Activated CD4-positive, alpha-beta T cell treated with anti-CD3 and anti-CD28 coated beads, Interleukin-10, Interleukin-2, amounts not matched to agents 100 ng/mL and 50 ng/mL, durations not matched to agents 16 hours and 8 hours (primary cell): ENCODE measurements at regions not wholly inside any gene's neighbourhood (a gene's known extent, or its start where the extent isn't known, plus 50 kb on each side); places are given as distances from the start of the nearest gene placed in this dataset.

Experiments used
- DNase-seq: peaks from one replicate; pipeline ENCODE4 v3.0.0-alpha.2; 2020

GRCh38 chr9:129351642-129352145 lies 173.6 kb upstream of the IER5L start:
- DNase-seq = no peak

- DNase-seq = no peak
Observed at GRCh38 chr9:129351058-129351641, 173.1 kb upstream of the IER5L start.

DNA sequence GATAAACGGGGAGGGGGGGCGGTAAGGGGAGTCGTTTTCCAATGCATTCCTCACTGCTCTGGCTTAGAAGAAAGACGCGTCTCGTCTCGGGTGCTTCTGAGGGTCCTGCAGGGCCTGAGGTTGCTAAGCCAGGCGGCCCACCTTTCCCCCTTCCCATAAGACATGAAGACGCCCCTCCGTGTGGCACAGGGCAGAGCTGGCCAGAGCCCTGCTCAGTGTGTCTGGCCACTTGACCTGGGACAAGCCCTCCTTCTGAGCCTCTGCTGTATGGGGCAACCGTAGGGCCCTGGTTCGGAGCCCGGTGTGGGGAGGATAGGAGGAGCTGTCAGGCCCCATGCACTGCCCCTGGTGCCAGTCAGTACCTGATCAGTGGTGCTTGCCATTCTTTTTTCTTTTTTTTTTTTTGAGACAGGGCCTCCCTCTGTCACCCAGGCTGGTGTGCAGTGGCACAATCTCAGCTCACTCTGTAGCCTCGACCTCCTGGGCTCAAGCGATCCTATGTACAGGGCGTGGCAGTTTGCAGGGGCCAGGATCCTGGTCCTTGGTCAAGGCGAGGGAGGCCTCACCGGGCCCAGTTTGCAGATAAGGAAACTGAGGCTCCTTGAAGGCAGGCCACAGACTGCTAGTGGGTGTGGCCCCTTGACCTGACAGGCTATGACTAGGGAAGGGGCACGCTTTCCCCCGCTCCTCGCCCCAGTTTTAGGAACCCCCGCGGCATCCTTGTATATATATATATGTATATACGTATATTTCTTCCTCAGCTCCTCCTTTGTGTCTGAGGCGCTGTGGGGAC lies 172.3 kb upstream of the IER5L start:
- DNase-seq = no peak

DNA sequence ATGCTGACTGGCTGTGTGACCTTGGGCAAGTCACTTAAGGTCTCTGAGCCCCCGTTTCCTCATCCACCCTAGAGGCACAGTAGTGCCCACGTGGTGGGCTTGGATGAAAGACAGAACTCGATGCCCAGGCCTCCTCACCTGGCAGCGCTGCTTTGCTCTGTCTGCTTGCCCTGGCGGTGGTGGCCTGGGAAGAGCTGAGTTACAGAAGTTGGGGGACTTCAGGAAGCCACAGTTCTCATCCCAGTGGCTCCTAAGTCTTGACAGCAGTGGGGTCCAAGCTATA lies 171.5 kb upstream of the IER5L start:
- DNase-seq = no peak

- DNase-seq = no peak
Observed at GRCh38 chr9:129348890-129349664, 171.0 kb upstream of the IER5L start.

DNA sequence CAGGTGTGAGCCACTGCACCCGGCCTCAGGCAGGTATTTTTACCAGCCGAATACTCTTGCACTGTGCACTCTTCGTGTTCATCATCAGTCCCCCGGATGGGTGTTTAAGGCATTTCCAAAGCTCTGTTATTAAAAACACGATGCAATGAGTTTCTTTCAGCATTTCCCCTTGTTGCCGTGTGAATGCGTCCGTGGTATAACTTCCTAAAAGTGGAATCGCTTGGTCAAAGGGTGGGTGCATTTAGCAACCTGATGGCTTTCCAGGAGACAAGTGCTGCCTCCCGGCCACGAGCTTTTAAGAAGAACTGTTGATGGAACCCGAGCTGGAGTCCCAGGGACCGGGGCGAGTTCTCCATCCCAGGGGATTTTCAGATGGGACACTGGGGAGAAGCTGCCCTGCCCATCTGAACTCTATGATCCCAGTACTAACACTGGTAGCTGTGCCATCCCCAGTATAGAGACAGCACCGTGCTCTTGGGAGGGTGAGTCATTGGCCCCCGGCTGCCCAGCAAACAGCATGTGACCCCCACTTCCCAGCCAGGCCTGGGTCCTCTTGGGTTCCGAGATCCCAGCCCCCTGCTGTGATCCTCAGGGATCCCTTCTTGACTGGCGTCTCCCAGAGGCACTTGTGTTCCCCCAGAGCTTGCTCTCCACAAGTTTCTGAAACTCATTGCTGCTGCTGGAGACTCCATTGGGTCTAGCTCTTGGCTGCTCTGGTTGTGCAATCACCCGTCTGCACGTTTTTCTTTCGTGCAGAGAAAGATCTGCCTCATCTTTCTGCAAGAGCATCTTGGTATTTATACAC lies 169.5 kb upstream of the IER5L start:
- no peak for DNase-seq

- no peak for DNase-seq
Observed at GRCh38 chr9:129346046-129346445, 168.0 kb upstream of the IER5L start.

DNA sequence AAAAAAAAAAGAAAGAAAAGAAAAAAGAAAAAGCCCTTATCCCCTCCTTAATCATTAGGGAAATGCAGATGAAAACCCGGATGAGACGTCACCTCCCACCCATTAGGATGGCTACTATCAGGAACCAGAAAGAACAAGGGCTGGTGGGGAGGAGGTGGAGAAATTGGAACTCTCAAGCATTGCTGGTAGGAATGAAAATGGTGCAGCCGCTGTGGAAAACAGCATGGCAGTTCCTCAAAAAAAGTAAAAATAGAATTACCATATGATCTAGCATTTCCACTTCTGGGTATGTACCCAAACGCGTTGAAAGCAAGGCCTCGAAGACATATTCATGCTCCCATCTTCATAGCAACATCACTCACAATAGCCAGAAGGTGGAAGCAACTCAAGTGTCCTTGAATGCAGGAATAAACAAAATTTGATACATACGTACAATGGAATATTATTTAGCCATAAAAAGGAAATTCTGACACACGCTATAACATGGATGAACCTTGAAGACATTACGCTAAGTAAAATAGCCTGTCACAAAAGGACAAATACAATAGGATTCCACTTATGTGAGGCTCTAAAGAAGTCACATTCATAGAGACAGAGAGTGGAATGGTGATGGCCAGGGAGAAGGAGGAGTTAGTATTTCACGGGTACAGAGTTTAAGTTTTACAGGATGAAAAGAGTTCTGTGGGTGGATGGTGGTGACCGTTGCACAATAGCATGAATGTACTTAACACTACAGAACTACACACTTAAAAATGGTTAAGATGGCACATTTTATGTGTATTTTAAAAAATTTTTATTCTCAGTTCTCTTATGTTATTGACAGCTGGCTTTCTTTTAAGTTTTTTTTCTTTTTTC lies 166.8 kb upstream of the IER5L start:
- DNase-seq = no peak

DNA sequence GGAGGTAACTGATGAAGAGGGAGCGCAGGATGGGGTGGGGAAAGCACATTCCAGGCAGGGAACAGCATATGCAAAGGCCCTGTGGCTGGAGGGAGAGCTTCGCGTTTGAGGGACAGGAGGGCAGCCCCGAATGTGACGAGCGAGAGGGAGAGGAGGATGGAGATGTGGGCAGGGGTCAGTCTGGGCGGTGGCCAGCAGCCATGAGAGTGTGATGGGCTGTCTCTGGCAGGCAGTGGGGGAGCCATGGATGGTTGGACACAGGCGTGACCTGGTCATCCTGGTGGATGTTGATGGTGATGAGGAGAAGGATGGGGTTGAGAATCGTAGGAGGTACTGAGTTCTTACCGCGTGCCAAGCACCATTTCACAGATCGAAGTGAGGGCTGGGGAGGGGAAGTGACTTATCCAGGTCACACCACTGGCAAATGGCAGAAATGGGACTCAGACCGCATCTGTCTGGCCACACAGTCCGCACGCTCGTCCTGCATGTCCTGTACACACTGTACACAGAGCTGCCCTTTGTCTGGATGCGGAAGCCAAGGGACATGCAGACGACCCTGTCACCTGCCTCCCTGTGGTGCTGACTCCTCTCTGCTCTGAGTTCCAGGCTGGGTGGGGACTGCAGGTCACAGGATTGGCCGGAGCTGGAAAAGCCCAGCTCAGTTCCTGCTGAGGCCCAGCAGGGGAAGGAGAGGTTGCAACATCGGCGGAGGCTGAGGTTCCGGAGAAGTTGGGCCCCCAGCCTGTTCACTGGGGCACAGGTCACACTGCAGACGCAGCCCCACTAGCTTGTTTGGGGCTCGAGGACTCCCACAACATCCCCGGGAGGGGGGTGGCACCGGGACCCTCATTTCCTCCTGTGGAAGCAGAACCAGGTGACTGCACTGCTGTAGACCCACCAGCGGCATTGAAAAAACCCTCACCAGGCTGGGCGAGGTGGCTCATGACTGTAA lies 165.6 kb upstream of the IER5L start:
- DNase-seq = no peak

- DNase-seq = no peak
Observed at GRCh38 chr9:129342591-129343423, 164.7 kb upstream of the IER5L start.

- DNase-seq = no peak
Observed at GRCh38 chr9:129341987-129342348, 163.9 kb upstream of the IER5L start.

DNA sequence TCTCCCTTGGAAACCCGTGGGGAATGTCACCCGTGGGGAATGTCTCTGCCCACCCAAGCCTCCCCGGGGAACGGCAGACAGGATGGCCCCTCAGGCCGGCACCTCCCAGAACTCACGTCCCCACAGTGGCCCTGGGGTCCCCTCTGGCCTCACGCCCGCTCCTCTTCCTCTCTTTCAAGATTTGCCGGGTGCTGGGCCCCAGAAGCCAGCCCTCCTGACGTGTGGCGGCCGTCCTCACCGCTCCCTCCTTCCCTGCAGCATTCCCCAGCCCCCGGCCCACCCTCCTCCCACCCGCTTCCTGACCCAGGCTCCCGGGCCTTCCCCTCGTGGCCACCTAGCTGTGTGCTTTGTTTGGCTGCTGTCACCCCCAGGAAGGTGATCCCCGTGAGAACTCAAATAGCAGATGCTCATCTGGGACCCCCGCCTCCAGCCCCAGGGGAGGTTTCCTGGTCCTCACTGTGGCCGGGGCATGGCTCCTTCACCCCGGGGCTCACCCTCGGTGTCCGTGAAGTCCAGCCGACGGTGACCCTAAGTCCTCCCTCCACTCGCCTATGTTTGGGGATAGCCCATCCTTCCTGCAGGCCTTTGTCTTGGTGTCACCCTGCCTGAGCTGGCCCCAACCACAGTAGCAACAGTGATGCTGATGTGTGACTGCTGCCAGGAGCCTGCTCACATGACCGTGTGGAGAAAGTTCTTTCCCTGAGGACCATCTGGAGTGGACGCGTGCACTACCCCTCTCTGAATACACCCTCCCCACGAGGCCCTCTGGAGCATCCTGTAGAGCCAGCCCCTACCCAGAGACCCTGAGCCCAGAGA lies 163.3 kb upstream of the IER5L start:
- no peak for DNase-seq

DNA sequence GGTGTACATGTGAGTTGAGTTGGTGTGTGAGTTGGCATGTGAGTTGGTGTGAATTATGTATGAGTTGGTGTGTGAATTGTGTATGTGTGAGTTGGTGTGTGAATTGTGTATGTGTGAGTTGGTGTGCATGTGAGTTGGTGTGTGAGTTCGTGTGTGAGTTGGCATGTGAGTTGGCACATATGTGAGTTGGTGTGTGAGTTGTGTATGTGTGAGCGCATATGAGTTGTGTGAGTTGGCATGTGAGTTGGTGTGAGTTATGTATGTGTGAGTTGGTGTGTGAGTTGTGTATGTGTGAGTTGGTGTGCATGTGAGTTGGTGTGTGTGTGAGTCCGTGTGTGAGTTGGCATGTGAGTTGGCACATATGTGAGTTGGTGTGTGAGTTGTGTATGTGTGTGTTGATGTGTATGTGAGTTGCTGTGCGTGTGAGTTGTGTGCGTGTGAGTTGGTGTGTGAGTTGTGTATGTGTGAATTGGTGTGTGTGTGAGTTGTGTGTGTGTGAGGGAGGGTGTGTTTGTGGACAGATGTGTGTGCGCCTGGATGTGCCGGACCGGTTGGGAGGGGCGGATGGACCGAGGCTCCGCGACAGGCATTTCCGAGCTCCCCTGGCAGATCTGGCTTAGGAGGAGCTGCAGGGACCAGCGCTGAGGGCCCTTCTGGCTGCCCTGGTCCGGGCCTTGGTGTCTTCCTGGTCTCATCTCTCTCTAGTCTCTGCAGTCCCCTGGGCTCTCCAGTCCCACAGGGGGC lies 162.5 kb upstream of the IER5L start:
- no peak for DNase-seq

DNA sequence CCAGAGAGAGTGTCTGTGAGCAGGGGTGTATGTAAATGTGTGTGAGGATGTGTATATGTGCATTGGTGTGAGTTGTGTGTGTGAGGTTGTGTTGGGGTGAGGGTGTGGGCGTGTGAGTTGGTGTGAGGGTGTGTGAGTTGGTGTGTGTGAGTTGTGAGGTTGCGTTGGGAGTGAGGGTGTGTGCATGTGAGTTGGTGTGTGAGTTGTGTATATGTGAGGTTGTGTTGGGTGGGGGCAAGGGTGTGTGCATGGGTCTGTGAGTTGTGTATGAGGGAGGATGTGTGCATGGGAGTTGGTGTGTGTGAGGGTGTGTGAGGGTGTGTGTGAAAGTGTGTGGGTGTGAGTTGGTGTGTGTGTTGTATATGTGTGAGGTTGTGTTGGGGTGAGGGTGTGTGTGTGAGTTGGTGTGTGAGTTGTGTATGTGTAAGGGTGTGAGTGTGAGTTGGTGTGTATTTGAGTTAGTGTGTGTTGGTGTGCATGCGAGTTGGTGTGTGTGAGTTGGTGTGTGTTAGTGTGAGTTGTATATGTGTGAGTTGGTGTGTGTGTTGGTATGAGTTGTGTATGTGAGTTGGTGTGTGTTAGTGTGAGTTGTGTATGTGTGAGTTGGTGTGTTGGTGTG lies 161.6 kb upstream of the IER5L start:
- no peak for DNase-seq

DNA sequence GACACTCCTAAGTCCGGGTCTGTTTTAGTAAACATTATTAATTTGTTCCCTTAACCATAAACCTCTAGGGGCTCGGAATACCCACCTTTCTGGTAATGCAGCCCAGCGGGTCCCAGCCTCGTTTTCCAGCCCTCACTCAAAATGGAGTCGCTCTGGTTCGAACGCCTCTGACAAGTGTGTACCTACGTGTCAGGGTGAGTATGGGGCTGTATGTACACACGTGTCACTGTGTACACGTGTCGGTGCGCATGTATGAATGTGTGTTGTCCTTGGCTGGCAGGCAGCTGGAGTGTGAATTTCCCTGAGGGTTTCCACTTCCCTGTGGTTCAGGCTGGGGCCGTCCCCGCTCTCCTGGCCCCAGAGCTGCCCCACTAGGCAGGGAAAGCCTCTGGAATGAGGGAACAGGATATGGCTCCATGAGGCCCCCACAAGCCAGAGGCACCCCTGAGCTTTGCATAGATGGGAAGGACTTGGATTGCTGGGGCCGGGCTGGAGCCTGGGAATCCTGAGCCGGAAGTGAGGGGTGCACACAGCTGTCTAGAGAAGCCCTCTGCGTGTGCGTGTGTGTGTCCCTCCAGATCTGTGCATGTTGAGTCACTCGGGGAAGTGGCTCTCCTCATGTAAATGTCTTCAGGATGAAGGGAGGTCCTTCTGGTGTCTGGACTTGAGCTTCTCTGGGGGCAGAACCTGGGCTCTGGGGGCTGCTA lies 160.8 kb upstream of the IER5L start:
- DNase-seq = no peak

- no peak for DNase-seq
Observed at GRCh38 chr9:129337336-129338140, 159.5 kb upstream of the IER5L start.
